ENCODE measurements at regions not wholly inside any gene's neighbourhood (a gene's known extent, or its start where the extent isn't known, plus 50 kb on each side); places are given as distances from the start of the nearest gene placed in this dataset.

DNA sequence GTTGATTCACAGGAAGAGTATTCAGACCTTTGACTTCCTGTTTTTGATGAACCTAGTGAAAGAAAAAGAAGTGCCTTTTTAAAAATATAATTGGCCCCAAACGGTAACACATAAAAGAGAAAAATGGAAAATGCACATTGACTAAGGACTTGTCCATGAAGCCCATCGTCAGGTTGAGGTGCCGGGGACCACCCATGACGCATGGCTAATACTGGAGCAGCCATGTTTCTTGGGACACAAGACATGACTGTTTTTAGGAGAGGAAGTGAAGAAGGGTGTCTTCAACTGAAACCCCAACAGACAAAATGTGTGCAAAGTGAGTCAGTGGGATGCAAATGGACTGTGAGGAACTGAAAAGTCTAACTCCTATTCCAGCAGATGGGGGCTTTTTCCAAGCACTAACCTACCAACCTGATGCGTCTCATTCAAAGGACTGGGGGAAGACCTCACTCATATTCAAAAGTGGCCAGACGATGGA, 459.4 kb downstream of the FOXO1 start:
- Histone ChIP-seq H2BK5ac (ENCODE audit: low read depth, low read length, poor library complexity) (no peak overlapping the region), H3K79me1 (ENCODE audit: low read length) (no peaks in the 10 kb centered on the region), H3K14ac (ENCODE audit: low read length) (no peak overlapping the region), H4K8ac (ENCODE audit: low read depth, low read length) (no peak overlapping the region), H2AFZ (ENCODE audit: insufficient read depth, low read length, poor library complexity) (no peak overlapping the region), H3K9ac (ENCODE audit: low read length) (no peak overlapping the region), H3K23ac (ENCODE audit: low read length) (no peak overlapping the region), H3K27ac (ENCODE audit: low read depth, low read length) (no peak overlapping the region), H3K18ac (ENCODE audit: low read length) (no peak overlapping the region), H3K4ac (ENCODE audit: low read depth, low read length) (no peak overlapping the region), H3K27me3 (ENCODE audit: insufficient read depth, low read length) (no peaks in the 10 kb centered on the region), H2BK12ac (ENCODE audit: low read length) (no peak overlapping the region), H3K4me3 (ENCODE audit: low read depth, low read length) (no peak overlapping the region), H4K91ac (ENCODE audit: low read depth, low read length) (no peak overlapping the region), H2AK5ac (ENCODE audit: low read length) (no peak overlapping the region), H3K9me3 (ENCODE audit: insufficient read depth, low read depth, low read length) (no peaks in the 10 kb centered on the region), H3K79me2 (ENCODE audit: control insufficient read depth, insufficient read depth, low read length, poor library complexity) (no peaks in the 10 kb centered on the region), H4K12ac (ENCODE audit: low read depth, low read length) (no peak overlapping the region), H3K4me1 (ENCODE audit: control insufficient read depth in 1 of 2, insufficient read depth in 2 of 2, low read length in 2 of 2) (no peaks in the 10 kb centered on the region), H2BK120ac (ENCODE audit: insufficient read depth, low read length, poor library complexity) (no peak overlapping the region), H3K36me3 (ENCODE audit: control insufficient read depth in 1 of 2, insufficient read depth in 2 of 2, low read length in 2 of 2) (no peaks in the 10 kb centered on the region), H3K4me2 (ENCODE audit: low read length) (no peak overlapping the region)
- no CpG with 5 or more reads among the region's 6 CpGs for whole genome bisulfite sequencing (ENCODE audit: extremely low coverage, insufficient coverage, insufficient read length)
- no peak for DNase-seq

DNA sequence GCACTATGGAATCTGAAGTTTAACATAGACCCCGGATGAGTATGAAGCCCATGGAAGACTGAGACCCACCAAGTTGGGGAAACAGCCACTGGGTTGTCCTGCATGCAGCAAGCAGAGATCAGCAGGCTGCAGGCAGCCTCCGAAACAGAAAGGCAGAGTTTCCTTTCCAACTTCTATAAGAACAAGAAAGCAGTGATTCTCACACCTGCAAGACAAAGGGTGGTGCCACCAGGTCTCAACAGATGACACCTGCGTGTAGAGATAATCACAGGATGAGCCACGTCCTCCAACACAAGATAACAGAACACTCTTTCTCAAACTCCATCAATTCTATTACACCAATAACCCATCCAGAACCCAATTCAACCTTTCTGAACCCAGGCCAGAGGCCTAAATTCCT, 457.9 kb downstream of the FOXO1 start:
- no peaks in the 10 kb centered on the region for H3K27me3 ChIP-seq (ENCODE audit: insufficient read depth, low read length)
- no peak overlapping the region for H4K12ac ChIP-seq (ENCODE audit: low read depth, low read length)
- no peak overlapping the region for H3K27ac ChIP-seq (ENCODE audit: low read depth, low read length)
- H3K18ac ChIP-seq (ENCODE audit: low read length): no peak overlapping the region
- no peak overlapping the region for H3K4me2 ChIP-seq (ENCODE audit: low read length)
- no peaks in the 10 kb centered on the region for H3K9me3 ChIP-seq (ENCODE audit: insufficient read depth, low read depth, low read length)
- no peak overlapping the region for H3K4ac ChIP-seq (ENCODE audit: low read depth, low read length)
- H2BK120ac ChIP-seq (ENCODE audit: insufficient read depth, low read length, poor library complexity): no peak overlapping the region
- H4K8ac ChIP-seq (ENCODE audit: low read depth, low read length): no peak overlapping the region
- H3K4me1 ChIP-seq (ENCODE audit: control insufficient read depth in 1 of 2, insufficient read depth in 2 of 2, low read length in 2 of 2): no peaks in the 10 kb centered on the region
- H2AFZ ChIP-seq (ENCODE audit: insufficient read depth, low read length, poor library complexity): no peak overlapping the region
- H2AK5ac ChIP-seq (ENCODE audit: low read length): no peak overlapping the region
- DNase-seq: no peak
- no peak overlapping the region for H4K91ac ChIP-seq (ENCODE audit: low read depth, low read length)
- no CpG with 5 or more reads among the region's 4 CpGs for WGBS (ENCODE audit: extremely low coverage, insufficient coverage, insufficient read length)
- no peak overlapping the region for H3K14ac ChIP-seq (ENCODE audit: low read length)
- H3K4me3 ChIP-seq (ENCODE audit: low read depth, low read length): no peak overlapping the region
- no peaks in the 10 kb centered on the region for H3K79me2 ChIP-seq (ENCODE audit: control insufficient read depth, insufficient read depth, low read length, poor library complexity)
- H2BK12ac ChIP-seq (ENCODE audit: low read length): no peak overlapping the region
- no peaks in the 10 kb centered on the region for H3K79me1 ChIP-seq (ENCODE audit: low read length)
- H3K23ac ChIP-seq (ENCODE audit: low read length): no peak overlapping the region
- H2BK5ac ChIP-seq (ENCODE audit: low read depth, low read length, poor library complexity): no peak overlapping the region
- no peak overlapping the region for H3K9ac ChIP-seq (ENCODE audit: low read length)
- H3K36me3 ChIP-seq (ENCODE audit: control insufficient read depth in 1 of 2, insufficient read depth in 2 of 2, low read length in 2 of 2): no peaks in the 10 kb centered on the region

DNA sequence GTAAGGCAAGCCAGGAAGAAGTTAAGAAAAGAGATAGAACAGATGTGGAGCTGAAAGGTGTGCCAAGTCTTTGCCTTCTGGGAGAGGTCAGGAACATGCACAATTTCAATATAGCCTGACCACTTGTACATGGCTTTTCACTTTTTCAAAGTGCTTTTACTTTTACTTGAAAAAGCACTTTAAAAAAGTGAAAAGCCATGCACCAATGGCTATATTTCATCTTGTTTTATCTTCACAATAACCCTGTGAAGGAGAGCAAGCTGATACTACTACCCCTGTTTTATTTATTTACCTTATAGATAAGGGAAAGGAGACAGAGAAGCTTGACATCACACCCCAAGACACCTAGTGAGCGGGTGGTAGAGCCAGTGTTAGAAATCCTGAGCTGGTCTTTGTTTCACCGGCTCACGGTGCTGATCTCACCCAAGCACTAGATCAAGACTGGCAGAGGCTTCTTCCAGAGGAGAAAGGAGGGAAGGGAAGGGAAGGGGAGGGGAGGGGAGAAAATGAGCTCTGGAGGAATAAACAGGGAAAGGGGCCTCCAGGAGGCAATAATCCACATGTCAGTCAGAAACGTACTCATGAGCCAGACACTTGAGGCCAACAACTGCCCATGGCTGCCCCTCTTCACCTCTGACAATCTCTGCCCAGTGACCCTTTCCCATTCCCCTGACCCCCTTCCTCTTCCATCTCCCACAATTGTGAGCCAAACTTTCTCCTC, 455.4 kb downstream of the FOXO1 start:
- no peaks in the 10 kb centered on the region for H3K4me1 ChIP-seq (ENCODE audit: control insufficient read depth in 1 of 2, insufficient read depth in 2 of 2, low read length in 2 of 2)
- H4K91ac ChIP-seq (ENCODE audit: low read depth, low read length): no peak overlapping the region
- H2BK5ac ChIP-seq (ENCODE audit: low read depth, low read length, poor library complexity): no peak overlapping the region
- no peak overlapping the region for H3K9ac ChIP-seq (ENCODE audit: low read length)
- no peak overlapping the region for H3K4me2 ChIP-seq (ENCODE audit: low read length)
- no peak overlapping the region for H3K14ac ChIP-seq (ENCODE audit: low read length)
- H3K23ac ChIP-seq (ENCODE audit: low read length): no peak overlapping the region
- no peak overlapping the region for H2BK12ac ChIP-seq (ENCODE audit: low read length)
- no peak overlapping the region for H3K4ac ChIP-seq (ENCODE audit: low read depth, low read length)
- no peak overlapping the region for H4K8ac ChIP-seq (ENCODE audit: low read depth, low read length)
- no peaks in the 10 kb centered on the region for H3K79me2 ChIP-seq (ENCODE audit: control insufficient read depth, insufficient read depth, low read length, poor library complexity)
- H3K4me3 ChIP-seq (ENCODE audit: low read depth, low read length): no peak overlapping the region
- H3K18ac ChIP-seq (ENCODE audit: low read length): no peak overlapping the region
- H4K12ac ChIP-seq (ENCODE audit: low read depth, low read length): no peak overlapping the region
- H3K27me3 ChIP-seq (ENCODE audit: insufficient read depth, low read length): no peaks in the 10 kb centered on the region
- H2AFZ ChIP-seq (ENCODE audit: insufficient read depth, low read length, poor library complexity): no peak overlapping the region
- H3K79me1 ChIP-seq (ENCODE audit: low read length): no peaks in the 10 kb centered on the region
- no peak for DNase-seq
- no peaks in the 10 kb centered on the region for H3K9me3 ChIP-seq (ENCODE audit: insufficient read depth, low read depth, low read length)
- no peaks in the 10 kb centered on the region for H3K36me3 ChIP-seq (ENCODE audit: control insufficient read depth in 1 of 2, insufficient read depth in 2 of 2, low read length in 2 of 2)
- no CpG with 5 or more reads among the region's 4 CpGs for WGBS (ENCODE audit: extremely low coverage, insufficient coverage, insufficient read length)
- no peak overlapping the region for H2BK120ac ChIP-seq (ENCODE audit: insufficient read depth, low read length, poor library complexity)
- no peak overlapping the region for H2AK5ac ChIP-seq (ENCODE audit: low read length)
- H3K27ac ChIP-seq (ENCODE audit: low read depth, low read length): no peak overlapping the region

DNA sequence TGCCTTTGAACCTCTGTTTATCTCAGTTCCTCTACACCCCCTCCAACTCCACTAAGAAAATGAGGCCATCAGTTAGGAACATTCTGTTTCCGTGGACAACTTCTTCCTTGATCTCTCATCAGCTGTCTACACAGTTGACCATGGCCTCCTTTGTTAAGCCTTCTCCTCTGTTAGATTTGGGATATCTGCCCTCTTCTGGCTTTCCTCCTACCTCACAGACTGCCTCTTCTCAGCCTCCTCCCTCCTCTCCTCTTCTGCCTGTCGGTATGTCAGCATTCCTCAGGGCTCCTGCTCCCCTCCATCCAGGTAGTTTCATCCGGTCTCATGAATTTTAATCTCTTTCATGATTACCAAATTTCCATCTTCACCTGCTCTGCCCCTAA, 454.9 kb downstream of the FOXO1 start:
- H3K27me3 ChIP-seq (ENCODE audit: insufficient read depth, low read length): no peaks in the 10 kb centered on the region
- H3K18ac ChIP-seq (ENCODE audit: low read length): no peak overlapping the region
- H3K4me1 ChIP-seq (ENCODE audit: control insufficient read depth in 1 of 2, insufficient read depth in 2 of 2, low read length in 2 of 2): no peaks in the 10 kb centered on the region
- no peak overlapping the region for H2AK5ac ChIP-seq (ENCODE audit: low read length)
- no peak overlapping the region for H2AFZ ChIP-seq (ENCODE audit: insufficient read depth, low read length, poor library complexity)
- H3K79me1 ChIP-seq (ENCODE audit: low read length): no peaks in the 10 kb centered on the region
- H3K4ac ChIP-seq (ENCODE audit: low read depth, low read length): no peak overlapping the region
- H2BK12ac ChIP-seq (ENCODE audit: low read length): no peak overlapping the region
- no CpG with 5 or more reads among the region's 3 CpGs for WGBS (ENCODE audit: extremely low coverage, insufficient coverage, insufficient read length)
- no peak for DNase-seq
- H3K9ac ChIP-seq (ENCODE audit: low read length): no peak overlapping the region
- no peak overlapping the region for H3K4me3 ChIP-seq (ENCODE audit: low read depth, low read length)
- no peak overlapping the region for H4K8ac ChIP-seq (ENCODE audit: low read depth, low read length)
- H4K91ac ChIP-seq (ENCODE audit: low read depth, low read length): no peak overlapping the region
- H3K23ac ChIP-seq (ENCODE audit: low read length): peak overlapping the region; percentile 27
- H3K79me2 ChIP-seq (ENCODE audit: control insufficient read depth, insufficient read depth, low read length, poor library complexity): no peaks in the 10 kb centered on the region
- no peak overlapping the region for H3K4me2 ChIP-seq (ENCODE audit: low read length)
- no peak overlapping the region for H2BK5ac ChIP-seq (ENCODE audit: low read depth, low read length, poor library complexity)
- H3K14ac ChIP-seq (ENCODE audit: low read length): no peak overlapping the region
- no peak overlapping the region for H2BK120ac ChIP-seq (ENCODE audit: insufficient read depth, low read length, poor library complexity)
- no peak overlapping the region for H4K12ac ChIP-seq (ENCODE audit: low read depth, low read length)
- no peaks in the 10 kb centered on the region for H3K36me3 ChIP-seq (ENCODE audit: control insufficient read depth in 1 of 2, insufficient read depth in 2 of 2, low read length in 2 of 2)
- H3K27ac ChIP-seq (ENCODE audit: low read depth, low read length): no peak overlapping the region
- no peaks in the 10 kb centered on the region for H3K9me3 ChIP-seq (ENCODE audit: insufficient read depth, low read depth, low read length)

All from trophoblast cell (in vitro differentiated cells and primary cell).